ENCODE measurements at regions not wholly inside any gene's neighbourhood (a gene's known extent, or its start where the extent isn't known, plus 50 kb on each side); places are given as distances from the start of the nearest gene placed in this dataset.

GRCh38 chr4:114472269-114473032 lies 126.2 kb upstream of the UGT8 start:
- no peak overlapping the region for H3K4me3 Mint-ChIP-seq
- no peaks in the 10 kb centered on the region for H3K4me1 ChIP-seq (ENCODE audit: control insufficient read depth in 1 of 2, extremely low read depth in 1 of 2, insufficient read depth in 2 of 2, low read length in 2 of 2)
- no peaks in the 10 kb centered on the region for H3K9me3 ChIP-seq
- no peaks in the 10 kb centered on the region for H3K9me3 Mint-ChIP-seq
- no peak overlapping the region for H3K27ac Mint-ChIP-seq
- H3K4me3 ChIP-seq (ENCODE audit: control insufficient read depth in 1 of 2, extremely low read depth in 1 of 2, low read length in 1 of 2): no peak overlapping the region
- ChIA-PET CTCF (interaction anchor here in 1 of 2 donors (0.6 kb wide), 1 partner anchor 23 kb away, joined by 8 read pairs; no protein-coding TSS in a partner anchor), POLR2A (no interaction called here)
- 82% methylated on average over 8 of the region's 9 CpGs for WGBS (ENCODE audit: insufficient coverage)
- H3K27me3 Mint-ChIP-seq: peaks cover 2 to 3% of the 10 kb centered on the region in 2 donors
- DNase-seq (no peak), ATAC-seq (replicated peaks in 1 of 4) (no peak)
- no peaks in the 10 kb centered on the region for H3K36me3 ChIP-seq (ENCODE audit: control insufficient read depth in 2 of 2, extremely low read depth in 1 of 2, insufficient read depth in 1 of 2, low read length in 1 of 2)
- H3K36me3 Mint-ChIP-seq: no peaks in the 10 kb centered on the region
- H3K27ac ChIP-seq (ENCODE audit: low read length): no peak overlapping the region
- no peaks in the 10 kb centered on the region for H3K4me1 Mint-ChIP-seq
- peaks cover 0 to 7% of the 10 kb centered on the region in 2 experiments for H3K27me3 ChIP-seq (replicated peaks in 1 of 2; ENCODE audit: control insufficient read depth in 2 of 2, extremely low read depth in 1 of 2, insufficient read depth in 2 of 2, low read length in 1 of 2)

- no CpG with 5 or more reads among the region's 3 CpGs for WGBS (ENCODE audit: insufficient coverage)
- Mint-ChIP-seq H3K4me1 (no peaks in the 10 kb centered on the region), H3K36me3 (no peaks in the 10 kb centered on the region), H3K4me3 (no peak overlapping the region), H3K9me3 (no peaks in the 10 kb centered on the region), H3K27me3 (peaks cover 0 to 2% of the 10 kb centered on the region in 2 donors), H3K27ac (no peak overlapping the region)
- H3K4me3 ChIP-seq (ENCODE audit: control insufficient read depth in 1 of 2, extremely low read depth in 1 of 2, low read length in 1 of 2): no peak overlapping the region
- POLR2A ChIA-PET: interaction anchor here (0.6 to 0.7 kb wide), 2 partner anchors 67 to 111 kb away, joined by 7 to 8 read pairs; no protein-coding TSS in a partner anchor
- no peaks in the 10 kb centered on the region for H3K36me3 ChIP-seq (ENCODE audit: control insufficient read depth in 2 of 2, extremely low read depth in 1 of 2, insufficient read depth in 1 of 2, low read length in 1 of 2)
- ATAC-seq (replicated peaks in 1 of 4) (no peak), DNase-seq (no peak)
- H3K27ac ChIP-seq (ENCODE audit: low read length): no peak overlapping the region
- H3K27me3 ChIP-seq (replicated peaks in 1 of 2; ENCODE audit: control insufficient read depth in 2 of 2, extremely low read depth in 1 of 2, insufficient read depth in 2 of 2, low read length in 1 of 2): peaks cover 0 to 7% of the 10 kb centered on the region in 2 experiments
- no peaks in the 10 kb centered on the region for H3K4me1 ChIP-seq (ENCODE audit: control insufficient read depth in 1 of 2, extremely low read depth in 1 of 2, insufficient read depth in 2 of 2, low read length in 2 of 2)
- H3K9me3 ChIP-seq: no peaks in the 10 kb centered on the region
- CTCF ChIA-PET: no interaction called here
Observed at GRCh38 chr4:114474188-114474800, 124.3 kb upstream of the UGT8 start.

- Histone ChIP-seq H3K9me3 (no peaks in the 10 kb centered on the region), H3K36me3 (ENCODE audit: control insufficient read depth in 2 of 2, extremely low read depth in 1 of 2, insufficient read depth in 1 of 2, low read length in 1 of 2) (no peaks in the 10 kb centered on the region), H3K4me3 (ENCODE audit: control insufficient read depth in 1 of 2, extremely low read depth in 1 of 2, low read length in 1 of 2) (no peak overlapping the region), H3K27me3 (replicated peaks in 1 of 2; ENCODE audit: control insufficient read depth in 2 of 2, extremely low read depth in 1 of 2, insufficient read depth in 2 of 2, low read length in 1 of 2) (peaks cover 0 to 7% of the 10 kb centered on the region in 2 experiments), H3K27ac (ENCODE audit: low read length) (no peak overlapping the region), H3K4me1 (ENCODE audit: control insufficient read depth in 1 of 2, extremely low read depth in 1 of 2, insufficient read depth in 2 of 2, low read length in 2 of 2) (no peaks in the 10 kb centered on the region)
- no peaks in the 10 kb centered on the region for H3K36me3 Mint-ChIP-seq
- 83% methylated on average over 8 of the region's 9 CpGs for WGBS (ENCODE audit: insufficient coverage)
- H3K27me3 Mint-ChIP-seq: peaks cover 5 to 6% of the 10 kb centered on the region in 2 donors
- H3K9me3 Mint-ChIP-seq: no peaks in the 10 kb centered on the region
- ChIA-PET CTCF (no interaction called here), POLR2A (no interaction called here)
- DNase-seq (no peak), ATAC-seq (replicated peaks in 1 of 4) (no peak)
- H3K4me1 Mint-ChIP-seq: no peaks in the 10 kb centered on the region
- no peak overlapping the region for H3K4me3 Mint-ChIP-seq
- no peak overlapping the region for H3K27ac Mint-ChIP-seq
Observed at GRCh38 chr4:114476310-114476709, 122.3 kb upstream of the UGT8 start.

- ChIA-PET CTCF (no interaction called here), POLR2A (no interaction called here)
- Histone ChIP-seq H3K27me3 (replicated peaks in 1 of 2; ENCODE audit: control insufficient read depth in 2 of 2, extremely low read depth in 1 of 2, insufficient read depth in 2 of 2, low read length in 1 of 2) (peaks cover 0 to 3% of the 10 kb centered on the region in 2 experiments), H3K36me3 (ENCODE audit: control insufficient read depth in 2 of 2, extremely low read depth in 1 of 2, insufficient read depth in 1 of 2, low read length in 1 of 2) (no peaks in the 10 kb centered on the region), H3K27ac (ENCODE audit: low read length) (no peak overlapping the region), H3K4me3 (ENCODE audit: control insufficient read depth in 1 of 2, extremely low read depth in 1 of 2, low read length in 1 of 2) (no peak overlapping the region), H3K9me3 (no peaks in the 10 kb centered on the region), H3K4me1 (ENCODE audit: control insufficient read depth in 1 of 2, extremely low read depth in 1 of 2, insufficient read depth in 2 of 2, low read length in 2 of 2) (no peaks in the 10 kb centered on the region)
- Mint-ChIP-seq H3K4me1 (no peaks in the 10 kb centered on the region), H3K27ac (no peak overlapping the region), H3K9me3 (no peaks in the 10 kb centered on the region), H3K4me3 (no peak overlapping the region), H3K27me3 (peaks cover 6% of the 10 kb centered on the region in 2 donors), H3K36me3 (no peaks in the 10 kb centered on the region)
- DNase-seq: no peak
- ATAC-seq (replicated peaks in 1 of 4): no peak
- WGBS (ENCODE audit: insufficient coverage): 100% methylated on average over 2 of the region's 3 CpGs
Observed at GRCh38 chr4:114479595-114479994, 119.0 kb upstream of the UGT8 start.

- Histone ChIP-seq H3K9me3 (no peaks in the 10 kb centered on the region), H3K27ac (ENCODE audit: low read length) (no peak overlapping the region), H3K36me3 (ENCODE audit: control insufficient read depth in 2 of 2, extremely low read depth in 1 of 2, insufficient read depth in 1 of 2, low read length in 1 of 2) (no peaks in the 10 kb centered on the region), H3K4me1 (ENCODE audit: control insufficient read depth in 1 of 2, extremely low read depth in 1 of 2, insufficient read depth in 2 of 2, low read length in 2 of 2) (no peaks in the 10 kb centered on the region), H3K27me3 (replicated peaks in 1 of 2; ENCODE audit: control insufficient read depth in 2 of 2, extremely low read depth in 1 of 2, insufficient read depth in 2 of 2, low read length in 1 of 2) (no peaks in the 10 kb centered on the region), H3K4me3 (ENCODE audit: control insufficient read depth in 1 of 2, extremely low read depth in 1 of 2, low read length in 1 of 2) (no peak overlapping the region)
- POLR2A ChIA-PET: no interaction called here
- no peaks in the 10 kb centered on the region for H3K36me3 Mint-ChIP-seq
- DNase-seq (no peak), ATAC-seq (replicated peaks in 1 of 4) (no peak)
- H3K27ac Mint-ChIP-seq: no peak overlapping the region
- CTCF ChIA-PET: no interaction called here
- H3K4me1 Mint-ChIP-seq: no peaks in the 10 kb centered on the region
- 95% methylated on average over 18 of the region's 18 CpGs for WGBS (ENCODE audit: insufficient coverage)
- H3K4me3 Mint-ChIP-seq: no peak overlapping the region
- peaks cover 6% of the 10 kb centered on the region in 2 donors for H3K27me3 Mint-ChIP-seq
- no peaks in the 10 kb centered on the region for H3K9me3 Mint-ChIP-seq
Observed at GRCh38 chr4:114481856-114482255, 116.8 kb upstream of the UGT8 start.

GRCh38 chr4:114487101-114487500 lies 111.5 kb upstream of the UGT8 start:
- ATAC-seq (replicated peaks in 1 of 4): no peak
- no peaks in the 10 kb centered on the region for H3K36me3 ChIP-seq (ENCODE audit: control insufficient read depth in 2 of 2, extremely low read depth in 1 of 2, insufficient read depth in 1 of 2, low read length in 1 of 2)
- no CpG with 5 or more reads among the region's 3 CpGs for WGBS (ENCODE audit: insufficient coverage)
- H3K9me3 Mint-ChIP-seq: no peaks in the 10 kb centered on the region
- H3K4me1 ChIP-seq (ENCODE audit: control insufficient read depth in 1 of 2, extremely low read depth in 1 of 2, insufficient read depth in 2 of 2, low read length in 2 of 2): no peaks in the 10 kb centered on the region
- no peak overlapping the region for H3K4me3 ChIP-seq (ENCODE audit: control insufficient read depth in 1 of 2, extremely low read depth in 1 of 2, low read length in 1 of 2)
- DNase-seq: no peak
- POLR2A ChIA-PET: no interaction called here
- H3K9me3 ChIP-seq: no peaks in the 10 kb centered on the region
- no peak overlapping the region for H3K27ac Mint-ChIP-seq
- no peak overlapping the region for H3K4me3 Mint-ChIP-seq
- no peaks in the 10 kb centered on the region for H3K36me3 Mint-ChIP-seq
- CTCF ChIA-PET: no interaction called here
- H3K27me3 ChIP-seq (replicated peaks in 1 of 2; ENCODE audit: control insufficient read depth in 2 of 2, extremely low read depth in 1 of 2, insufficient read depth in 2 of 2, low read length in 1 of 2): no peaks in the 10 kb centered on the region
- no peaks in the 10 kb centered on the region for H3K27me3 Mint-ChIP-seq
- no peak overlapping the region for H3K27ac ChIP-seq (ENCODE audit: low read length)
- H3K4me1 Mint-ChIP-seq: no peaks in the 10 kb centered on the region

Data from T-cell (primary cell).